K562 (cell line): ENCODE measurements at regions not wholly inside any gene's neighbourhood (a gene's known extent, or its start where the extent isn't known, plus 50 kb on each side); places are given as distances from the start of the nearest gene placed in this dataset.

Experiments
- ATF3 ChIP-seq, 2 experiments: fragments of 450-650 bp in 1 of 2; sonication (generic) in 1 of 2; formaldehyde crosslinking in 1 of 2; IDR thresholded peaks in 1 of 2; conservative IDR thresholded peaks in 1 of 2; 2 replicates each; pipeline versions ENCODE4 v1.6.1 to v1.8.1; 2016 to 2023; ENCODE audit warnings: mild to moderate bottlenecking in 2 of 2, moderate library complexity in 2 of 2, inconsistent platforms in 1 of 2, missing genetic modification reagents in 1 of 2
- FOXM1 ChIP-seq, 2 experiments: fragments of 450-650 bp in 1 of 2; sonication (generic) in 1 of 2; formaldehyde crosslinking in 1 of 2; IDR thresholded peaks; 2 replicates each; pipeline versions ENCODE4 v1.6.1 to v1.9.0; 2017 to 2022; ENCODE audit warnings: low read depth in 2 of 2, mild to moderate bottlenecking in 2 of 2, missing genetic modification reagents in 1 of 2, moderate library complexity in 1 of 2
- NCOR1 ChIP-seq: fragments of 450-650 bp; IDR thresholded peaks from 2 replicates; pipeline ENCODE4 v1.6.1; 2016; ENCODE audit warnings: mild to moderate bottlenecking, moderate library complexity
- RBBP5 ChIP-seq: fragments of 200-600 bp; sonication (generic); IDR thresholded peaks from 2 replicates; pipeline ENCODE4 v1.6.1; 2012; ENCODE audit warnings: borderline replicate concordance, mild to moderate bottlenecking, low read length, control low read depth, inconsistent platforms; ENCODE audit not compliant: insufficient read depth, poor library complexity, severe bottlenecking
- SMARCA4 ChIP-seq: fragments of 450-650 bp; IDR thresholded peaks from 2 replicates; pipeline ENCODE4 v1.6.1; 2016
- SOX6 ChIP-seq: fragments of 450-650 bp; IDR thresholded peaks from 2 replicates; pipeline ENCODE4 v1.6.1; 2014; ENCODE audit warnings: mild to moderate bottlenecking
- SRSF1 ChIP-seq: fragments of 200-400 bp; formaldehyde crosslinking; IDR thresholded peaks from 2 replicates; pipeline ENCODE4 v1.6.1; 2017; ENCODE audit warnings: mild to moderate bottlenecking, low read depth, low read length, moderate library complexity
- TFAP4 ChIP-seq: sonication (generic); formaldehyde crosslinking; IDR thresholded peaks from 2 replicates; pipeline ENCODE4 v1.8.0; 2022; ENCODE audit warnings: missing genetic modification reagents, mild to moderate bottlenecking, moderate library complexity, borderline replicate concordance
- ZBTB40 ChIP-seq, 2 experiments: fragments of 450-650 bp in 1 of 2; sonication (generic) in 1 of 2; formaldehyde crosslinking in 1 of 2; IDR thresholded peaks; 2 replicates each; pipeline versions ENCODE4 v1.7.1 to v1.9.0; 2016 to 2022; ENCODE audit warnings: inconsistent platforms in 1 of 2, mild to moderate bottlenecking in 1 of 2, missing genetic modification reagents in 1 of 2
- ZSCAN29 ChIP-seq: fragments of 450-650 bp; IDR thresholded peaks from 2 replicates; pipeline ENCODE4 v1.6.1; 2017
- TF ChIP-seq, protein P1 (sequence below): IDR thresholded peaks from 2 replicates; pipeline ENCODE4 v1.6.1; 2012; ENCODE audit warnings: low read depth, low read length, improper control_type of control experiment, borderline replicate concordance

- TF ChIP-seq FOXM1 (IDR thresholded peaks at IDR 0.05; ENCODE audit: low read depth): no peak
- TF ChIP-seq FOXM1 (CRISPR knock-in tag; IDR thresholded peaks at IDR 0.05; ENCODE audit: low read depth): no peak
- TF ChIP-seq, protein P1, sequence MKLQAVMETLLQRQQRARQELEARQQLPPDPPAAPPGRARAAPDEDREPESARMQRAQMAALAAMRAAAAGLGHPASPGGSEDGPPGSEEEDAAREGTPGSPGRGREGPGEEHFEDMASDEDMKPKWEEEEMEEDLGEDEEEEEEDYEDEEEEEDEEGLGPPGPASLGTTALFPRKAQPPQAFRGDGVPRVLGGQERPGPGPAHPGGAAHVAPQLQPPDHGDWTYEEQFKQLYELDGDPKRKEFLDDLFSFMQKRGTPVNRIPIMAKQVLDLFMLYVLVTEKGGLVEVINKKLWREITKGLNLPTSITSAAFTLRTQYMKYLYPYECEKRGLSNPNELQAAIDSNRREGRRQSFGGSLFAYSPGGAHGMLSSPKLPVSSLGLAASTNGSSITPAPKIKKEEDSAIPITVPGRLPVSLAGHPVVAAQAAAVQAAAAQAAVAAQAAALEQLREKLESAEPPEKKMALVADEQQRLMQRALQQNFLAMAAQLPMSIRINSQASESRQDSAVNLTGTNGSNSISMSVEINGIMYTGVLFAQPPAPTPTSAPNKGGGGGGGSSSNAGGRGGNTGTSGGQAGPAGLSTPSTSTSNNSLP: 0 out of 2 replicates have a peak, but pooled peaks have one; percentile 25
- peak; percentile 70 for TF ChIP-seq SOX6
- TF ChIP-seq ZBTB40 (IDR thresholded peaks at IDR 0.05): no peak
- TF ChIP-seq ZBTB40 (CRISPR knock-in tag; IDR thresholded peaks at IDR 0.05): no peak
- TF ChIP-seq ATF3 (IDR thresholded peaks at IDR 0.05): peak; percentile 86
- 0 out of 2 replicates have a peak, but pooled peaks have one; percentile 16 for TF ChIP-seq ATF3 (CRISPR knock-in tag; conservative IDR thresholded peaks at IDR 0.05)
- peak; percentile 87 for TF ChIP-seq SMARCA4
- peak; percentile 73 for TF ChIP-seq NCOR1
- peak; percentile 43 for TF ChIP-seq RBBP5
- no peak for TF ChIP-seq SRSF1
- peak; percentile 99 for TF ChIP-seq TFAP4 (CRISPR knock-in tag)
- TF ChIP-seq ZSCAN29: no peak
Observed at GRCh38 chr6:90403489-90404381, 107.1 kb upstream of the BACH2 start (continued).
